ENCODE measurements at regions not wholly inside any gene's neighbourhood (a gene's known extent, or its start where the extent isn't known, plus 50 kb on each side); places are given as distances from the start of the nearest gene placed in this dataset.

DNA sequence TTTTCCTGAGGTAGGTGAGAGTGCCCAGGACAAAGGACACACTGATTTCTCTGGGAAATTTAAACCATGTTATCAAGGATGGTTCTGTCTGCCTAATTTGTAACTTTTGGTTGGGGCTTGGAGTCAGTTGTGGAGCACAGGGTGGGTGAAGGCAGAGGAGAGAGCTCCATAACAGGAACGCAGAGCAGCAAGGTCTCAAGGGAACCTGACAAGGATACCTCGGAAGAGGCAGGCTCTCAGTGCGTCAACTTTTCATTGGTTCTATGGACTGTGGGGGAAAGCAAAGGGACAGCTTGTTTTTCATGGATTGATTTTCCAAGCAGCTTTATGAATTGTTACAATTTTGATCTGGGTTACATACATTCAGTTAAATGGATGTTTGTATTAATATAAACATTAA lies 110.4 kb downstream of the SLIT2 start (continued):
- TF ChIP-seq, protein P1, sequence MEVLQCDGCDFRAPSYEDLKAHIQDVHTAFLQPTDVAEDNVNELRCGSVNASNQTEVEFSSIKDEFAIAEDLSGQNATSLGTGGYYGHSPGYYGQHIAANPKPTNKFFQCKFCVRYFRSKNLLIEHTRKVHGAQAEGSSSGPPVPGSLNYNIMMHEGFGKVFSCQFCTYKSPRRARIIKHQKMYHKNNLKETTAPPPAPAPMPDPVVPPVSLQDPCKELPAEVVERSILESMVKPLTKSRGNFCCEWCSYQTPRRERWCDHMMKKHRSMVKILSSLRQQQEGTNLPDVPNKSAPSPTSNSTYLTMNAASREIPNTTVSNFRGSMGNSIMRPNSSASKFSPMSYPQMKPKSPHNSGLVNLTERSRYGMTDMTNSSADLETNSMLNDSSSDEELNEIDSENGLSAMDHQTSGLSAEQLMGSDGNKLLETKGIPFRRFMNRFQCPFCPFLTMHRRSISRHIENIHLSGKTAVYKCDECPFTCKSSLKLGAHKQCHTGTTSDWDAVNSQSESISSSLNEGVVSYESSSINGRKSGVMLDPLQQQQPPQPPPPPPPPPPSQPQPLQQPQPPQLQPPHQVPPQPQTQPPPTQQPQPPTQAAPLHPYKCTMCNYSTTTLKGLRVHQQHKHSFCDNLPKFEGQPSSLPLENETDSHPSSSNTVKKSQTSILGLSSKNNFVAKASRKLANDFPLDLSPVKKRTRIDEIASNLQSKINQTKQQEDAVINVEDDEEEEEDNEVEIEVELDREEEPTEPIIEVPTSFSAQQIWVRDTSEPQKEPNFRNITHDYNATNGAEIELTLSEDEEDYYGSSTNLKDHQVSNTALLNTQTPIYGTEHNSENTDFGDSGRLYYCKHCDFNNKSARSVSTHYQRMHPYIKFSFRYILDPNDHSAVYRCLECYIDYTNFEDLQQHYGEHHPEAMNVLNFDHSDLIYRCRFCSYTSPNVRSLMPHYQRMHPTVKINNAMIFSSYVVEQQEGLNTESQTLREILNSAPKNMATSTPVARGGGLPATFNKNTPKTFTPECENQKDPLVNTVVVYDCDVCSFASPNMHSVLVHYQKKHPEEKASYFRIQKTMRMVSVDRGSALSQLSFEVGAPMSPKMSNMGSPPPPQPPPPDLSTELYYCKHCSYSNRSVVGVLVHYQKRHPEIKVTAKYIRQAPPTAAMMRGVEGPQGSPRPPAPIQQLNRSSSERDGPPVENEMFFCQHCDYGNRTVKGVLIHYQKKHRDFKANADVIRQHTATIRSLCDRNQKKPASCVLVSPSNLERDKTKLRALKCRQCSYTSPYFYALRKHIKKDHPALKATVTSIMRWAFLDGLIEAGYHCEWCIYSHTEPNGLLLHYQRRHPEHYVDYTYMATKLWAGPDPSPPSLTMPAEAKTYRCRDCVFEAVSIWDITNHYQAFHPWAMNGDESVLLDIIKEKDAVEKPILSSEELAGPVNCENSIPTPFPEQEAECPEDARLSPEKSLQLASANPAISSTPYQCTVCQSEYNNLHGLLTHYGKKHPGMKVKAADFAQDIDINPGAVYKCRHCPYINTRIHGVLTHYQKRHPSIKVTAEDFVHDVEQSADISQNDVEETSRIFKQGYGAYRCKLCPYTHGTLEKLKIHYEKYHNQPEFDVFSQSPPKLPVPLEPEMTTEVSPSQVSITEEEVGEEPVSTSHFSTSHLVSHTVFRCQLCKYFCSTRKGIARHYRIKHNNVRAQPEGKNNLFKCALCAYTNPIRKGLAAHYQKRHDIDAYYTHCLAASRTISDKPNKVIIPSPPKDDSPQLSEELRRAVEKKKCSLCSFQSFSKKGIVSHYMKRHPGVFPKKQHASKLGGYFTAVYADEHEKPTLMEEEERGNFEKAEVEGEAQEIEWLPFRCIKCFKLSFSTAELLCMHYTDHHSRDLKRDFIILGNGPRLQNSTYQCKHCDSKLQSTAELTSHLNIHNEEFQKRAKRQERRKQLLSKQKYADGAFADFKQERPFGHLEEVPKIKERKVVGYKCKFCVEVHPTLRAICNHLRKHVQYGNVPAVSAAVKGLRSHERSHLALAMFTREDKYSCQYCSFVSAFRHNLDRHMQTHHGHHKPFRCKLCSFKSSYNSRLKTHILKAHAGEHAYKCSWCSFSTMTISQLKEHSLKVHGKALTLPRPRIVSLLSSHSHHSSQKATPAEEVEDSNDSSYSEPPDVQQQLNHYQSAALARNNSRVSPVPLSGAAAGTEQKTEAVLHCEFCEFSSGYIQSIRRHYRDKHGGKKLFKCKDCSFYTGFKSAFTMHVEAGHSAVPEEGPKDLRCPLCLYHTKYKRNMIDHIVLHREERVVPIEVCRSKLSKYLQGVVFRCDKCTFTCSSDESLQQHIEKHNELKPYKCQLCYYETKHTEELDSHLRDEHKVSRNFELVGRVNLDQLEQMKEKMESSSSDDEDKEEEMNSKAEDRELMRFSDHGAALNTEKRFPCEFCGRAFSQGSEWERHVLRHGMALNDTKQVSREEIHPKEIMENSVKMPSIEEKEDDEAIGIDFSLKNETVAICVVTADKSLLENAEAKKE (CRISPR knock-in tag; IDR thresholded peaks at IDR 0.05): no peak

DNA sequence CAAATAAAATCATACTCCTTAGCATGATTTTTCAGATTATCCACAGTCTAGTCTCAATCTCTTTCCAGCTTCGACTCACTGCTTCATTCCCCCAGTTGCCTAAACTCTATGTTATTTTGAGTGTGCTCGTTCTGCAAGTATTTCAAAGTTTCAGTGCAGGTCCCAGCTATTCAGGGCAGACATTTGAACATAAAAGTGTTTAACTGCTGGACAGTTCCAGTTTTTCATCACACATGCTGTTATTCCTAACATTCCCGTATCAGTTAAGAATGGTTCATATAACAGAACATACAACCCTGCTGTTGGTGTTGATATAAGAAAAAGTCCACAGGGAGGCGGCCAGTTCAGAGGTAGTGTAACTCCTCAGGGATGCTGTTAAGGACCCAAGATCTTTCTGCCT lies 113.3 kb downstream of the SLIT2 start:
- Histone ChIP-seq H3F3A (replicated peaks; ENCODE audit: low read depth) (no peaks in the 10 kb centered on the region), H2AFZ (no peak overlapping the region), H3K4me1 (ENCODE audit: insufficient read depth) (no peaks in the 10 kb centered on the region), H4K20me1 (replicated peaks; ENCODE audit: insufficient read depth) (no peaks in the 10 kb centered on the region), H3K4me3 (no peak overlapping the region), H3K9me2 (ENCODE audit: insufficient read depth) (no peaks in the 10 kb centered on the region), H3K27me3 (ENCODE audit: insufficient read depth) (no peaks in the 10 kb centered on the region), H3K79me2 (replicated peaks; ENCODE audit: insufficient read depth) (no peaks in the 10 kb centered on the region), H3K4me2 (no peak overlapping the region), H3K36me3 (ENCODE audit: insufficient read depth) (no peaks in the 10 kb centered on the region), H3K27ac (ENCODE audit: low read depth) (no peak overlapping the region)
- Mint-ChIP-seq H3K9me3 (no peaks in the 10 kb centered on the region), H3K36me3 (ENCODE audit: low read depth) (no peaks in the 10 kb centered on the region), H3K4me3 (no peak overlapping the region), H3K4me1 (peaks cover 3% of the 10 kb centered on the region; the same call in 2 of the 3 replicates), H3K27me3 (ENCODE audit: insufficient read depth, low read depth, poor library complexity) (peaks cover 2% of the 10 kb centered on the region), H3K27ac (no peak overlapping the region)
- DNase-seq (ENCODE audit: low spot score) (no peak), ATAC-seq (no peak)
- TF ChIP-seq EZH2 (IDR thresholded peaks at IDR 0.05; ENCODE audit: low read depth, unreplicated experiment): no peak
- no peak for TF ChIP-seq ZNF114 (CRISPR knock-in tag; IDR thresholded peaks at IDR 0.05)
- TF ChIP-seq CREB1 (CRISPR knock-in tag; IDR thresholded peaks at IDR 0.05; ENCODE audit: low read depth): no peak
- no peak for TF ChIP-seq STAT1 (IDR thresholded peaks at IDR 0.05; ENCODE audit: unreplicated experiment)
- TF ChIP-seq, protein P2, sequence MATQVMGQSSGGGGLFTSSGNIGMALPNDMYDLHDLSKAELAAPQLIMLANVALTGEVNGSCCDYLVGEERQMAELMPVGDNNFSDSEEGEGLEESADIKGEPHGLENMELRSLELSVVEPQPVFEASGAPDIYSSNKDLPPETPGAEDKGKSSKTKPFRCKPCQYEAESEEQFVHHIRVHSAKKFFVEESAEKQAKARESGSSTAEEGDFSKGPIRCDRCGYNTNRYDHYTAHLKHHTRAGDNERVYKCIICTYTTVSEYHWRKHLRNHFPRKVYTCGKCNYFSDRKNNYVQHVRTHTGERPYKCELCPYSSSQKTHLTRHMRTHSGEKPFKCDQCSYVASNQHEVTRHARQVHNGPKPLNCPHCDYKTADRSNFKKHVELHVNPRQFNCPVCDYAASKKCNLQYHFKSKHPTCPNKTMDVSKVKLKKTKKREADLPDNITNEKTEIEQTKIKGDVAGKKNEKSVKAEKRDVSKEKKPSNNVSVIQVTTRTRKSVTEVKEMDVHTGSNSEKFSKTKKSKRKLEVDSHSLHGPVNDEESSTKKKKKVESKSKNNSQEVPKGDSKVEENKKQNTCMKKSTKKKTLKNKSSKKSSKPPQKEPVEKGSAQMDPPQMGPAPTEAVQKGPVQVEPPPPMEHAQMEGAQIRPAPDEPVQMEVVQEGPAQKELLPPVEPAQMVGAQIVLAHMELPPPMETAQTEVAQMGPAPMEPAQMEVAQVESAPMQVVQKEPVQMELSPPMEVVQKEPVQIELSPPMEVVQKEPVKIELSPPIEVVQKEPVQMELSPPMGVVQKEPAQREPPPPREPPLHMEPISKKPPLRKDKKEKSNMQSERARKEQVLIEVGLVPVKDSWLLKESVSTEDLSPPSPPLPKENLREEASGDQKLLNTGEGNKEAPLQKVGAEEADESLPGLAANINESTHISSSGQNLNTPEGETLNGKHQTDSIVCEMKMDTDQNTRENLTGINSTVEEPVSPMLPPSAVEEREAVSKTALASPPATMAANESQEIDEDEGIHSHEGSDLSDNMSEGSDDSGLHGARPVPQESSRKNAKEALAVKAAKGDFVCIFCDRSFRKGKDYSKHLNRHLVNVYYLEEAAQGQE (IDR thresholded peaks at IDR 0.05; ENCODE audit: unreplicated experiment): no peak
- no peak for TF ChIP-seq JUNB (IDR thresholded peaks at IDR 0.05; ENCODE audit: unreplicated experiment)
- no peak for TF ChIP-seq NANOG (IDR thresholded peaks at IDR 0.05; ENCODE audit: borderline replicate concordance)
- TF ChIP-seq POLR2AphosphoS5 (IDR thresholded peaks at IDR 0.05; ENCODE audit: low read depth): no peak
- no peak for TF ChIP-seq EZH2phosphoT487 (IDR thresholded peaks at IDR 0.05; ENCODE audit: unreplicated experiment)
- TF ChIP-seq ZNF331 (CRISPR knock-in tag; IDR thresholded peaks at IDR 0.05; ENCODE audit: low read depth): no peak
- TF ChIP-seq, protein P3, sequence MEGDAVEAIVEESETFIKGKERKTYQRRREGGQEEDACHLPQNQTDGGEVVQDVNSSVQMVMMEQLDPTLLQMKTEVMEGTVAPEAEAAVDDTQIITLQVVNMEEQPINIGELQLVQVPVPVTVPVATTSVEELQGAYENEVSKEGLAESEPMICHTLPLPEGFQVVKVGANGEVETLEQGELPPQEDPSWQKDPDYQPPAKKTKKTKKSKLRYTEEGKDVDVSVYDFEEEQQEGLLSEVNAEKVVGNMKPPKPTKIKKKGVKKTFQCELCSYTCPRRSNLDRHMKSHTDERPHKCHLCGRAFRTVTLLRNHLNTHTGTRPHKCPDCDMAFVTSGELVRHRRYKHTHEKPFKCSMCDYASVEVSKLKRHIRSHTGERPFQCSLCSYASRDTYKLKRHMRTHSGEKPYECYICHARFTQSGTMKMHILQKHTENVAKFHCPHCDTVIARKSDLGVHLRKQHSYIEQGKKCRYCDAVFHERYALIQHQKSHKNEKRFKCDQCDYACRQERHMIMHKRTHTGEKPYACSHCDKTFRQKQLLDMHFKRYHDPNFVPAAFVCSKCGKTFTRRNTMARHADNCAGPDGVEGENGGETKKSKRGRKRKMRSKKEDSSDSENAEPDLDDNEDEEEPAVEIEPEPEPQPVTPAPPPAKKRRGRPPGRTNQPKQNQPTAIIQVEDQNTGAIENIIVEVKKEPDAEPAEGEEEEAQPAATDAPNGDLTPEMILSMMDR (conservative IDR thresholded peaks at IDR 0.05; ENCODE audit: low read depth in 2 of 2): no peak

Measured in GM23338 (cell line).